ENCODE measurements at regions not wholly inside any gene's neighbourhood (a gene's known extent, or its start where the extent isn't known, plus 50 kb on each side); places are given as distances from the start of the nearest gene placed in this dataset.

- TF ChIP-seq POLR2A (IDR thresholded peaks at IDR 0.05) (no peak), CTCF (IDR thresholded peaks at IDR 0.05) (no peak)
These were observed 67.0 kb downstream of the DNAAF9 start for GRCh38 chr20:3340443-3340842.

All from adrenal gland (tissue), 5 donors.